ENCODE measurements at regions not wholly inside any gene's neighbourhood (a gene's known extent, or its start where the extent isn't known, plus 50 kb on each side); places are given as distances from the start of the nearest gene placed in this dataset.

DNA sequence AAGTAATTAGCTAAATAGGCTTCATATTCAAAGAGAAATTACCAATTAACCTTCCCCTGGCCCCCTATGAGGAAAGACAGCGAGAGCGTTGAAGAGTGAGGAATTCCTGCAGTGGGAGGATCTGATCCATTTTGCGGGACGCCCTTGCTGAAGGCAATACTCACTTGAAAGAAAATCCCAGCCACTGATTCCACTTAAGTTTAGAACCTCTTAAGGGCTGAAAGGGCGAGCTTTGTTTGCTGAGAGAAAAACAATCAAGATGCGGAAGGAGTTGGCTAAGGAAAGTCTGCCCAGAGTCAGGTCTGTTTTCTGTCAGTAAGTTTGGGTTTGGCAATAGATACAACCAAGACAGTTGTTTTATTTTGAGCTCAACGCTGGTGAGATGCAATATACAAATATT, 102.8 kb upstream of the GBE1 start:
- H3K4me3 ChIP-seq (ENCODE audit: control insufficient read depth, low read depth, low read length): no peak overlapping the region
- DNase-seq (ENCODE audit: low read depth): no peak
- TF ChIP-seq, protein P1, sequence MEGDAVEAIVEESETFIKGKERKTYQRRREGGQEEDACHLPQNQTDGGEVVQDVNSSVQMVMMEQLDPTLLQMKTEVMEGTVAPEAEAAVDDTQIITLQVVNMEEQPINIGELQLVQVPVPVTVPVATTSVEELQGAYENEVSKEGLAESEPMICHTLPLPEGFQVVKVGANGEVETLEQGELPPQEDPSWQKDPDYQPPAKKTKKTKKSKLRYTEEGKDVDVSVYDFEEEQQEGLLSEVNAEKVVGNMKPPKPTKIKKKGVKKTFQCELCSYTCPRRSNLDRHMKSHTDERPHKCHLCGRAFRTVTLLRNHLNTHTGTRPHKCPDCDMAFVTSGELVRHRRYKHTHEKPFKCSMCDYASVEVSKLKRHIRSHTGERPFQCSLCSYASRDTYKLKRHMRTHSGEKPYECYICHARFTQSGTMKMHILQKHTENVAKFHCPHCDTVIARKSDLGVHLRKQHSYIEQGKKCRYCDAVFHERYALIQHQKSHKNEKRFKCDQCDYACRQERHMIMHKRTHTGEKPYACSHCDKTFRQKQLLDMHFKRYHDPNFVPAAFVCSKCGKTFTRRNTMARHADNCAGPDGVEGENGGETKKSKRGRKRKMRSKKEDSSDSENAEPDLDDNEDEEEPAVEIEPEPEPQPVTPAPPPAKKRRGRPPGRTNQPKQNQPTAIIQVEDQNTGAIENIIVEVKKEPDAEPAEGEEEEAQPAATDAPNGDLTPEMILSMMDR (conservative IDR thresholded peaks at IDR 0.05; ENCODE audit: control insufficient read depth, insufficient read depth, low read depth, low read length): no peak

DNA sequence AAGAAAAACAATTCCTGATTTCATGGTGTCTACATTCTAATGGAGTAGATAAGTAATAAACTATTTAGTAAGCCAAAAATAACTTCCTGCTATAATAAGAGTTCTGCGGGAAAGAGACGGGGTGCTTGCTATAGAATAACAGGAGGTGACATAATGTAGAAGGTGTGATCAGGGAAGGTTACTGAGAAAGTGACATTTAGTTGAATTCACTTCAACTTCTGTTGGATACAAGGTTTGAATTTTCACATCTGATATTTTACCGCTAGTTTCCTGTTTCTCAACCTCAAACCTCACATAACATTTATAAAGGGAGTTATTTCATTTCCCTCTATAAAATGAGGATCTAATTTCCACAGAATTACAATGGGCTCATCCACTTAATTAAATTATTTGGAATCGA, 102.3 kb upstream of the GBE1 start:
- no peak for DNase-seq (ENCODE audit: low read depth)
- TF ChIP-seq, protein P1 (conservative IDR thresholded peaks at IDR 0.05; ENCODE audit: control insufficient read depth, insufficient read depth, low read depth, low read length): no peak
- no peak overlapping the region for H3K4me3 ChIP-seq (ENCODE audit: control insufficient read depth, low read depth, low read length)

DNA sequence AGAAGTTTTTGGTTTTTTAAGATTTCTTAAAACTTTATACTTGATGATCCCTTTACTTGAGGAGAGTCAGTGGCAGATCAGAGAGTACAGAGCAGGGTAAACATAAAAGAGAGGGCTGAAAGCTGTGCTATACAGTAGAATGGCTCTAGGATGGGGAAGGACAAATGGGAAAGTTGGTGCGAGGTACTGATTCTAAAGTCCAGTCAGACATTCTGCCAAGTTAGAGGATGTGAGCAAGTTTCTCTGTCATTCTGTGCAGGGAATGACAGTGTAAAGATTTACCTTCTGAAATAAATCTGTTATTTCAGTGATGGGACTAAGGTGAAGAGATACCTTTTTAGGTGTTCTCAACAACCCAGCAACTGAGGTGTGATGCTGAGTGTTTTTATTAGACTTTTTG, 100.1 kb upstream of the GBE1 start:
- no peak overlapping the region for H3K4me3 ChIP-seq (ENCODE audit: control insufficient read depth, low read depth, low read length)
- TF ChIP-seq, protein P1 (conservative IDR thresholded peaks at IDR 0.05; ENCODE audit: control insufficient read depth, insufficient read depth, low read depth, low read length): no peak

DNA sequence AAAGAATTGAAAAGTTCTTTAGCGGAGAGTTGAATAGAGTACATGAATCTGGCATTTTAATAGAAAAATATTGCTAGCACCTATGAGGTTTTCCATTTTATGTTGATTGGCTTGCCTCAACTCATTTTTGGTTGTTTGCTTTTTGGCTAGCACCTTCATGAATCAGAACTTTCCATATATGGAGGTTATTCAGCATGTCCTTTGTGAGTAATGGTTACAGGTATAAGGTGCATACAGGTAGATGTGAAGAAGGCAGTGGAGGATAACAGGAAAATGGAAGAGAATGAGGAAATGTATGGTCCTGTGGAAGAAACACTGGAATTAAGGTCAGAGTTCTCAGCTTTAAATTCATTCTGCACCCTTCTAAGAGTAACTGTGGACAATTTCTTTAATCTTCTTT, 98.1 kb upstream of the GBE1 start:
- DNase-seq (ENCODE audit: low read depth): no peak
- TF ChIP-seq, protein P1 (conservative IDR thresholded peaks at IDR 0.05; ENCODE audit: control insufficient read depth, insufficient read depth, low read depth, low read length): no peak
- no peak overlapping the region for H3K4me3 ChIP-seq (ENCODE audit: control insufficient read depth, low read depth, low read length)

More for the DNA sequence above, 100.1 kb upstream of the GBE1 start:
- DNase-seq (ENCODE audit: low read depth): no peak

- H3K4me3 ChIP-seq (ENCODE audit: control insufficient read depth, low read depth, low read length): no peak overlapping the region
- TF ChIP-seq, protein P1 (conservative IDR thresholded peaks at IDR 0.05; ENCODE audit: control insufficient read depth, insufficient read depth, low read depth, low read length): no peak
- no peak for DNase-seq (ENCODE audit: low read depth)
Measured at GRCh38 chr3:81853431-81853830, 92.0 kb upstream of the GBE1 start.

GRCh38 chr3:81851176-81851575, 89.7 kb upstream of the GBE1 start:
- H3K4me3 ChIP-seq (ENCODE audit: control insufficient read depth, low read depth, low read length): no peak overlapping the region
- TF ChIP-seq, protein P1 (conservative IDR thresholded peaks at IDR 0.05; ENCODE audit: control insufficient read depth, insufficient read depth, low read depth, low read length): no peak
- no peak for DNase-seq (ENCODE audit: low read depth)

DNA sequence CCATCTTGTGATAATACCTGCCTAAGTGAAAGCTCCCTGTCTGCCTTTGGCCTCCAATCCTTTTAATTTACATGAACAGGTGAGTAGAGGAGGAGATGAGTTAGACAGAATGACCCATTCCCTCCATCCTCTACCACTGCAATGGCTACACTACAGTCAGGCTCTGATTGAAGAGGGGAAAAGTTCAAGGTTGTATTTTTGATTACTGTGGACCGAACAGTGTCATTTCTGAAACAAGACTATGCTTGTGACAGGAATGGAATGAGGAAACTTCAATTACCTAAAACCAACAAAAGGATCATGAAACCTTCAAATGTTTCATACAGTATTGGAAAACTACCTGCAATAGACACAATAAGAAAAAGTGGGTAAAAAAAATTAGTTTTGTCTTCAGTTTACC, 85.5 kb upstream of the GBE1 start:
- DNase-seq (ENCODE audit: low read depth): no peak
- TF ChIP-seq, protein P1 (conservative IDR thresholded peaks at IDR 0.05; ENCODE audit: control insufficient read depth, insufficient read depth, low read depth, low read length): no peak
- no peak overlapping the region for H3K4me3 ChIP-seq (ENCODE audit: control insufficient read depth, low read depth, low read length)

All from fibroblast of mammary gland (primary cell).